ENCODE measurements at regions not wholly inside any gene's neighbourhood (a gene's known extent, or its start where the extent isn't known, plus 50 kb on each side); places are given as distances from the start of the nearest gene placed in this dataset.

DNA sequence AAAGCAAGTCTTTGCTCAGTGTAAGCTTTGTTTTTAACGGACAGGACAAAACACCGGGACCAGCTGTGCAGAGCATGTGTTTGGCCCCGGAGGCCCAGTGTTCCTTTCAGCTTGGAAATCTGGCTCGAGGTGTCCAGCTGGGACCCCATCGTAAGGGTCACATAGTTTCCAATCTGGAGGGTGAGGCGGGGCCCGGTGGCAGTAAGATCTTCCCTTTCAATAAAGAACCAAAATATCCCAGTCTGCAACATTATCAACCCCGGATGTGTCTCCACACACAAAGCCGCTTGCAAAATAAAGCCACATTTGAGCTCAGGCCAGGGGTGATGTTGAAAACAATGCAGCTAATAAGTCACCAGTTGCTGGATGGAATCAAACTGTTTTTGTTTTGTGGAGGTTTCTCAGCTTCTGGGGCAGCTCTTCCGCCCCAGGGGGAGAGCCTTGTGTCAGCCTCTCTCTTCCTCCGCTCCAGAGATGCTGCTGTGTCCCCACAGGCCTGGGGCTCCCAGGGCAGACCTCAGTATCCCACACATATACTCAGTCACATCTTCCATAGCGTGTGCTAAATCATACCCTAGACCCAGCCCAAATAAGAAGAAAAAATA, 138.6 kb upstream of the GLI2 start:
- DNase-seq = no peak

- no peak for DNase-seq
Observed at GRCh38 chr2:120597595-120598193, 138.0 kb upstream of the GLI2 start.

DNA sequence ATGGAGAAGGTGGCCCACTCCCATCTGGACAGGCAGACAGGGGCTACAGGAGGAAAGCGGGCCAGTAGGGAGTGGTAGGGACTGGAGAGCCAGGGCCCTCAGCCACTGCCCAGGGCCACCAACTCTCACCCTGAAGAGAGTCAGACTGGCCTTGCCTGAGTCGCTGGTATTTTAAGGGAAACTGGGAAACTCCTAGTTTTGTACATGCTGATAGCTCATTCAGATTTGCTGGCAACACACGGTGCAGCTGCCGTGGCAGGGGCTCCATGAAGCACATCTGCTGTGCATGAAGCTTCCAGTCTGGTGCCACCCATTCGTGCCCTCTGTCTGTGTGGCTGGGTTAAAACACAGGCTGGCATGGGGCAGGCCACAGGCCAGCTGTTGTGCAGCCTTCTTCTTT, 137.3 kb upstream of the GLI2 start:
- DNase-seq = no peak

DNA sequence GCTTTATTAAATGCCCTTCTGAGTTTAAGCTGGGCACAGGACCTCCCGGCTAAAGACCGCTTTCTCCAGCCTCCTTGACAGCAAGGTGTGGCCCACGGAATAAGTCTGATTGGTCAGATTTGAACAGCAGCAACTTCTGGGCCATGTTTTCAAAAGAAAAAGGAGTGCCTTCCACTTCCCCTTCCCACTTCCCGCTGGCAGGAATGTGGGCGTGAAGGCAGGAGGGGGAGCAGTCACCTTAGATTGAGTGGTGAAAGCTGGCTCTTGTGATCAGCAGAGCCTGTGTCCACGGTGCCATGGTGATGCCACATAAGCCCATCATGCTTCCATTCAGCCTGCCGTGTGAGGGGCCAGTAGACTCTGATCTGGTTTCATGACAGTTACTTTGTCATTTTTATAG, 136.6 kb upstream of the GLI2 start:
- no peak for DNase-seq

GRCh38 chr2:120599656-120600055, 136.0 kb upstream of the GLI2 start:
- DNase-seq = no peak

- DNase-seq = no peak
Observed at GRCh38 chr2:120600335-120600734, 135.3 kb upstream of the GLI2 start.

DNA sequence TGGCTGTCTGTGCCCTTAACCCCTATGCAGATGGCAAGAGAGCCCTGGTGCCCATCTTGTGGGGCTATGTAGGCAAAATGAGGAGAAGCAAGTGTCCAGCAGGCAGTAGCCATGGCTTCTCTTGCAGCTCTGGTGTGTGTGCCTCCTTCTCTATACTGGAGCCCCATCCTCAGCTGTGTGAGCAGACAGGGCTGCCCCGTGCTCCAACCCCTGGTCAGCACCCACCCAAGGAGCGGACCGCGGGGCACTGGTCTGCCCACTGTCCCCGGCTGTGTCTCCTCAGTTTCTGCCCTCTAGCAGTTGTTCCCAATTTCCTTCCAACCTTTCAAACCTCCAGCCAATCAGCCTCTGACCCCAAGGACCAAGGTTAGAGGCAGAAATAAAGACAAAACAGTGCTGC, 134.9 kb upstream of the GLI2 start:
- no peak for DNase-seq

GRCh38 chr2:120601566-120601965, 134.1 kb upstream of the GLI2 start:
- no peak for DNase-seq

DNA sequence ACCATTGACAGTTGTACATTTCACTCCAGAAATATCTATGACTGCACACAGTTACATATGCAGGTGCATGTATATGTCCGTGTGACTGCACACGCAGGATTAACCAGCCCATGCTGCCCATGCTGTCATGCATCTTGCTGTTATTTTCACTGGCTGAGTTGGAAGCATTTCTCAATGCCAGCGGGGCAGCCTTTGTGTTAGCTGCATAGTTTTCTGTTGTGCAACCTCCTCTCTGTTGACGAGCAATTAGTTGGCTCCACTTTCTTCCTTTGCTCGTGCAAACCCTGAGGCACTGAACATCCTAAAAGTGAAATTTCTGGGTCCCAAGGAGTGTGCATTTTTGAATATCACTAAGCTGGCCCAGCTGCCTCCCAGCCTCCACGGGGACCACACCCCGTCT, 133.4 kb upstream of the GLI2 start:
- no peak for DNase-seq

- DNase-seq = no peak
Observed at GRCh38 chr2:120604767-120605166, 130.9 kb upstream of the GLI2 start.

- peak; percentile 60 to 71 for DNase-seq
Observed at GRCh38 chr2:120605231-120605935, 130.3 kb upstream of the GLI2 start.

DNA sequence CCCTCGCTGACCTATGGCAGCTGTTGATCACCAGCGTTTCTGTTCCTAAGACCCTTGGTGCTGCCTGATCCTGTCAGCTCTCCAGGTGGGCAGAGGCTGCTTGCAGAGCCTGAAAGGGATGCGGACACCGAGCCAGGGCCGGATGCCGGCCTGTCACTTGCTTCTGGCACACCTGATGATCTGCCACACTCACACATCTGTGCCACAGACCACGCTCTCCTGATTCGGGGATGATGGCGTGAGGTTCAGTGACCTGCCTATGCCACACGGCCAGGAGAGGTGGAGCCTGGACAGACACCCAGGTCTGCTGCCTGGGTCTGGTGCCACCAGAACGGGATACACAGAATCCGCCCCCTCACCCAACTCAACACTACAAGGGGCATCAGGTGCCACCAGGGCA, 129.4 kb upstream of the GLI2 start:
- no peak for DNase-seq

DNA sequence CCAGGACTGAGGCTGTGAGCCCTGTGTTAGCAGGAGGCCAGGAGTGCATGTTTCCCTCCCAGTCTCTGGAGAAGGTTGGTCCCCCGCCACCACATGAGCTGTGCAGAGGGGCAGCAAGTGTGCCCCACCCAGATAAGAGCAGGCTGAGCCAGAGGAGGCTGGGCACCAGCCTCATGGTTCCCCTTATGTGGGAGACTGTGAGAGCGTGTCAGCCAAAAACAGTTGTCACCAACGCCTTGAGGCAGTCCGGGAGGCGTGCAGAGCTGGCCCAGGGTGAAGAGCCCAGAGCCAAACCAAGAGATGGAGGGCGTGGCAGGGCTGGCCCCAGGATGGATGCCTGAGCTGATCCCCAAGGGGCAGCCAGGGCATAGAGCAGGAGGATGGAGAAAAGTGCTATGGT, 128.7 kb upstream of the GLI2 start:
- DNase-seq = no peak

- no peak for DNase-seq
Observed at GRCh38 chr2:120607506-120607905, 128.2 kb upstream of the GLI2 start.

DNA sequence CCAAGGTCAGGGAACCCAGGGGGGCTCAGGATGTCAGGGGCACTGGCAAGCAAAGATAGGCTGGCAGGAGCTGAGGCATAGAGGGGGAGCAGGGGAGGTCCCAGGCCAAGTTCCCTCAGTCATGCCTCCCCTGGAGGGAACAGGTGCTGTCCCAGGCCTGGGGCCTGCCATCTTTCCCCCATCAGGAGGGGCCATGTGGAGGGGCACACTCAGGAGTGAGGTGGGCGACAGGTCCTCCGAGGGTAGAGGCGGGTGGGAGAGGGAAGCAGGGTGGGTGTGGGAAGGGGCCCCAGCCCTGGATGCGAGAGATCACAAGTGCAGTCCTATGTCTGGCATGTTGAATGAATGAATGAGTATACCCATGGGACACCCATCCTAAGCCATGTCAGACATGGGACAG, 127.7 kb upstream of the GLI2 start:
- no peak for DNase-seq

DNA sequence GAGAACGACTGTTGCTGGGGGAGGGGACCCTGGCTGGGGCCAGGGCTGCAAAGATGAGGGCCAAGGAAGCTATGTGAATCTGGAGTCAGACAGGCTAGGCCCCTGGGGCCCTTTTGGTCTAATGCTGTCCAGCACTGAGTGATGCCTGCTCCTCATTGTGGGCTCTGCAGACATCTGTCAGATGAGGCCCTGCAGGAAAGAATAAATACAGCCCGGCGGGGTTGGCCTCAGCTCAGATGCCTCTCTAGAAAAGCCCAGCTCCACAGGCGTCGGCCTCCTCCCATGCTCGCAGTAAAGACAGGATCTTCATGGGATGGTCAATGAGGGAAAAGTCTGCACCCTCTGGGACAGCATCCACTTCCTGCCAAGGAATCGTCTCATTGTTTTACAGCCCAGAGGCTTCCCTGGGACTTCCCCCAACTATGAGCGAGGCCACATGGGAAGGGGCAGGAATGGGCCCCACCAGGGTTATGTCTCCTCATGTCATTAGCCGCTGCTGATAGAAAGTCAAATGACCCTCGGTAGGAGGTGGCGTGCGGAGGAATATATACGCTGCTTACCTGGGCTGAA, 125.8 kb upstream of the GLI2 start:
- no peak for DNase-seq

DNA sequence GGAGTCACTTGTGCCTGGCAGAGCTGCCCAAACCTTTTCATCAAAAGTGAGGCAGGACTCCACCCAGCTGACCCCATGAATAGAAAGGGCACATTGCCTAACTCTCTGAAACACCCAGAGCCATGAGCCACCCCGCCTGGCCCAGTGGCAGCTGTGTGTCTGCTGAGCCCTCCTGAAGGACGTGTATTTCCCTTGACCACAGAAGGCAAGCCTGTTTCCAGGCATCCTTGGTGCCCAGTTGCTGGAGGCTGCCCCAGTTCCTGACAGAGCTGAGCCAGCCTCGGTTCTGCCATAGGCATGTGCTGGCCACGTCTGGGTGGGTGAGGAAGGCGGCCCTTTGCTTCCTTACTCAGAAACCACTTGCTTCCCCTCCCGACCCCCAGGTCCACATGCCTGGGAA, 124.7 kb upstream of the GLI2 start:
- DNase-seq = no peak

- no peak for DNase-seq
Observed at GRCh38 chr2:120611961-120612360, 123.7 kb upstream of the GLI2 start.

DNA sequence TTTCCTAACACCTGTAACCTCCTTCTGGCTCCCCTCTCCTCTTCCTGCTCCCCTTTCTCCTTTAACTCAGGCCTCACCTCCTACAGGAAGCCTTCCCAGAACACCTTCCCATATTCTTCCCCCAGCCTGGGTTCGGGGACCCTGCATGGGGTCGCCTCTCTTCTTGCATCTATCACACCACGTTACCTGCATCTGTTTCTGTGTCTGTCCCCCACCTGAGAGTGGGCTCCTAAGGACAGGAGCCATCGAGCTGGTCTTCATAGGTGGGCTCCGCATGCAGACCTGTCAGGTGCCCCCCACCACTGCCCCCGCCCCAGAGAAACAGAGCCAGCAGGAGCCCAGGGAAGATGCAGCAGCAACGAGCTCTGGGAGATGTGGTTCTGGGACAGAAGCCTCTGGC, 123.2 kb upstream of the GLI2 start:
- DNase-seq = no peak

- DNase-seq = no peak
Observed at GRCh38 chr2:120612931-120613330, 122.7 kb upstream of the GLI2 start.

DNA sequence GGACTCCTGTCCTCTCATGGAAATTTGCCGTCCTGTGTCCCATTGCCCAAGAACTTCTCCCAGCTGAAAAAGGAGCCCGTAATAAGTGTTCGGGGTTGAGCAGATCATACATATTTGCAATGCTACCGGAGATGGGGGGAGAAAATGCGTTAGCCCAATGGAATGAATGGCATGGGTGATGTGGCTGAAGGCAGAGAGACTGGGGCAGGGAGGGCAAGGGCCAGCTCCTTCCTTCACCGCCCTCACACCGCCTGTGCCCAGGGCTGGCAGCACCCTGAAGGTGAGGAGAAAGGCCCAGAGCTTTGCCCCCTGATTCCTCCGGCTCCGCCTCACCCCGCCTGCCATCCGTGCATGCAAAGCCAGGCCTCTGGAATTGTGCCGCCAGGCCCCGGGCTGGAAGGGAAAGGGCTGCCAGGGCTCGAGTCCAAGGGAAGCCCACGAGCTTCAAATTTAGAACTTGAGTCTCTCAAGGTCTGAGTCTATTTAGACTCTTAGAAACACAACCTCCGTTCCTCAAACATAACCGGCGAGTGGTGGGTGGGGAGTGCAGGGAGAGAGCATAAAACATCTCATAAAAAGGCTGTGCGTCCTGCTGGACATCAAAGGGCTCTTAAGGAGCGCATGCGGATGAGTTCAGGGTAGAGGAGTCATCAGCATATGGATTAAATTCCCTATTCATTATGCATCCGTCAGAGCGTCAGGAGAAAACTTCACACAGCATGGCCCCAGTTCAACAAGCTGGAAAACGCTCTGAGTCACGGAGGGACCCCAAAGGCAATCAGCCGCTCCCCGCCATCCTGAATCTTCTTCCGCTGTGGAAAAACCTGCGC, 121.7 kb upstream of the GLI2 start:
- no peak for DNase-seq

- DNase-seq = no peak
Observed at GRCh38 chr2:120614901-120615300, 120.8 kb upstream of the GLI2 start.

- DNase-seq = no peak
Observed at GRCh38 chr2:120616261-120616660, 119.4 kb upstream of the GLI2 start.

Measured in SHP77 (cell line).